Hepatocyte (in vitro differentiated cells): ENCODE measurements at regions not wholly inside any gene's neighbourhood (a gene's known extent, or its start where the extent isn't known, plus 50 kb on each side); places are given as distances from the start of the nearest gene placed in this dataset.

Experiments
- EZH2 ChIP-seq: fragments of 200-600 bp; sonication (generic); IDR thresholded peaks from 2 replicates; pipeline ENCODE4 v1.6.1; 2016; ENCODE audit warnings: antibody characterized with exemption, mild to moderate bottlenecking, borderline replicate concordance
- EZH2phosphoT487 ChIP-seq: fragments of 200-600 bp; sonication (generic); IDR thresholded peaks from one replicate; pipeline ENCODE4 v1.6.1; 2018; ENCODE audit warnings: antibody characterized with exemption, mild to moderate bottlenecking, low read depth, moderate library complexity; ENCODE audit not compliant: unreplicated experiment, severe bottlenecking
- TF ChIP-seq, protein P1 (sequence below): fragments of 200-600 bp; sonication (generic); IDR thresholded peaks from 2 replicates; pipeline ENCODE4 v1.5.1; 2016; ENCODE audit warnings: antibody characterized with exemption, mild to moderate bottlenecking; ENCODE audit not compliant: poor library complexity

DNA sequence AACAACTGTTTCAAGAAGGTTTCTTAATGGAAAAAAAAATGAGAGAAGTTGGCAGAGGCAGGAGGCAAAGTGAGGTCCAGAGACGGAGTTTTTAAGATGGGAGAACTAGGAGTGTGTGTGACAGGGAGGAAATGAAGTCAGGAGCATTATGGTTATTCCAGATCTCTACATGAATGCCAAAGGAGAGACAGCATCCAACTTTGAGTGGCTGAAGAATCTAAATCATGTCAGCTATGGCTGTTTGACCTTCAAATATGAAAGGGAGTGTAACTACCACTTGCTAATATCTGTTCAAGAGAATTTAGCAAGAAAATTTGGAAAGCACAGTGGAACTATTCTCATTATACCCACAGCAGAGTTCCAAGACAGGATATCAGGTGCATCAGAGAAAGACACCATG lies 81.2 kb upstream of the CCBE1 start:
- TF ChIP-seq, protein P1, sequence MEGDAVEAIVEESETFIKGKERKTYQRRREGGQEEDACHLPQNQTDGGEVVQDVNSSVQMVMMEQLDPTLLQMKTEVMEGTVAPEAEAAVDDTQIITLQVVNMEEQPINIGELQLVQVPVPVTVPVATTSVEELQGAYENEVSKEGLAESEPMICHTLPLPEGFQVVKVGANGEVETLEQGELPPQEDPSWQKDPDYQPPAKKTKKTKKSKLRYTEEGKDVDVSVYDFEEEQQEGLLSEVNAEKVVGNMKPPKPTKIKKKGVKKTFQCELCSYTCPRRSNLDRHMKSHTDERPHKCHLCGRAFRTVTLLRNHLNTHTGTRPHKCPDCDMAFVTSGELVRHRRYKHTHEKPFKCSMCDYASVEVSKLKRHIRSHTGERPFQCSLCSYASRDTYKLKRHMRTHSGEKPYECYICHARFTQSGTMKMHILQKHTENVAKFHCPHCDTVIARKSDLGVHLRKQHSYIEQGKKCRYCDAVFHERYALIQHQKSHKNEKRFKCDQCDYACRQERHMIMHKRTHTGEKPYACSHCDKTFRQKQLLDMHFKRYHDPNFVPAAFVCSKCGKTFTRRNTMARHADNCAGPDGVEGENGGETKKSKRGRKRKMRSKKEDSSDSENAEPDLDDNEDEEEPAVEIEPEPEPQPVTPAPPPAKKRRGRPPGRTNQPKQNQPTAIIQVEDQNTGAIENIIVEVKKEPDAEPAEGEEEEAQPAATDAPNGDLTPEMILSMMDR: no peak
- TF ChIP-seq EZH2 (no peak), EZH2phosphoT487 (no peak)
